ENCODE measurements at regions not wholly inside any gene's neighbourhood (a gene's known extent, or its start where the extent isn't known, plus 50 kb on each side); places are given as distances from the start of the nearest gene placed in this dataset.

DNA sequence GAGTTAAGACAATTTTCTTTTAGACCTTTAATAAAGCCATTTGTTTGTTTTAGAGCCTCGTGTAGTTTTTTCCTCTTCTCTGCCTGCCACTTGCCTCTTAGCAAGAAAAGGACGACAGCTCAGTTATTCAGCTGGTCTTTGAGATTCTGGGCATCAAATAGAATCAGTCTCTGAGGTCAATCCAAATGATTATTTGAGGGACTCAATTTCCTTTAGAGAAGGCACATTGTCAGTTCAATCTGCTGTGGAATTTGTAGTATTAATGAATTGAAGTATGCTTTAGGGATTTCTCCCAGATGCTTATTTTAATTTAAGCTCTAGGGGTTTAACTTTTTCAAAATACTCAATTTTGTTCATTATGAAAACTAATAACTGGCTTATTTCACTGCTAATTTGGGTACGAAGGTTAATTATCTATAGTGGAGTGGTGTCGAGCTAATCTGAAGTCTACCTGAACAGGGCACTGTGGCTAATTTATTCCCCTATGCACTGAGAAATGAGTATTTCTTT is 841.2 kb upstream of the AUTS2 start:
- TF ChIP-seq POLR2A (IDR thresholded peaks at IDR 0.05), result no peak
- TF ChIP-seq CTCF (IDR thresholded peaks at IDR 0.05 in 4 of 5, conservative IDR thresholded peaks at IDR 0.05 in 1 of 5), result no peak

Measured in gastrocnemius medialis (tissue), 4 donors.